ENCODE measurements at regions not wholly inside any gene's neighbourhood (a gene's known extent, or its start where the extent isn't known, plus 50 kb on each side); places are given as distances from the start of the nearest gene placed in this dataset.

- TF ChIP-seq, protein P1, sequence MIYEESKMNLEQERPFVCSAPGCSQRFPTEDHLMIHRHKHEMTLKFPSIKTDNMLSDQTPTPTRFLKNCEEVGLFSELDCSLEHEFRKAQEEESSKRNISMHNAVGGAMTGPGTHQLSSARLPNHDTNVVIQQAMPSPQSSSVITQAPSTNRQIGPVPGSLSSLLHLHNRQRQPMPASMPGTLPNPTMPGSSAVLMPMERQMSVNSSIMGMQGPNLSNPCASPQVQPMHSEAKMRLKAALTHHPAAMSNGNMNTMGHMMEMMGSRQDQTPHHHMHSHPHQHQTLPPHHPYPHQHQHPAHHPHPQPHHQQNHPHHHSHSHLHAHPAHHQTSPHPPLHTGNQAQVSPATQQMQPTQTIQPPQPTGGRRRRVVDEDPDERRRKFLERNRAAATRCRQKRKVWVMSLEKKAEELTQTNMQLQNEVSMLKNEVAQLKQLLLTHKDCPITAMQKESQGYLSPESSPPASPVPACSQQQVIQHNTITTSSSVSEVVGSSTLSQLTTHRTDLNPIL (CRISPR knock-in tag; IDR thresholded peaks at IDR 0.05; ENCODE audit: low read depth): no peak
- no peak for TF ChIP-seq ZNF8 (CRISPR knock-in tag; IDR thresholded peaks at IDR 0.05)
- no peak for TF ChIP-seq PPARA (CRISPR knock-in tag; IDR thresholded peaks at IDR 0.05; ENCODE audit: borderline replicate concordance)
- TF ChIP-seq, protein P2, sequence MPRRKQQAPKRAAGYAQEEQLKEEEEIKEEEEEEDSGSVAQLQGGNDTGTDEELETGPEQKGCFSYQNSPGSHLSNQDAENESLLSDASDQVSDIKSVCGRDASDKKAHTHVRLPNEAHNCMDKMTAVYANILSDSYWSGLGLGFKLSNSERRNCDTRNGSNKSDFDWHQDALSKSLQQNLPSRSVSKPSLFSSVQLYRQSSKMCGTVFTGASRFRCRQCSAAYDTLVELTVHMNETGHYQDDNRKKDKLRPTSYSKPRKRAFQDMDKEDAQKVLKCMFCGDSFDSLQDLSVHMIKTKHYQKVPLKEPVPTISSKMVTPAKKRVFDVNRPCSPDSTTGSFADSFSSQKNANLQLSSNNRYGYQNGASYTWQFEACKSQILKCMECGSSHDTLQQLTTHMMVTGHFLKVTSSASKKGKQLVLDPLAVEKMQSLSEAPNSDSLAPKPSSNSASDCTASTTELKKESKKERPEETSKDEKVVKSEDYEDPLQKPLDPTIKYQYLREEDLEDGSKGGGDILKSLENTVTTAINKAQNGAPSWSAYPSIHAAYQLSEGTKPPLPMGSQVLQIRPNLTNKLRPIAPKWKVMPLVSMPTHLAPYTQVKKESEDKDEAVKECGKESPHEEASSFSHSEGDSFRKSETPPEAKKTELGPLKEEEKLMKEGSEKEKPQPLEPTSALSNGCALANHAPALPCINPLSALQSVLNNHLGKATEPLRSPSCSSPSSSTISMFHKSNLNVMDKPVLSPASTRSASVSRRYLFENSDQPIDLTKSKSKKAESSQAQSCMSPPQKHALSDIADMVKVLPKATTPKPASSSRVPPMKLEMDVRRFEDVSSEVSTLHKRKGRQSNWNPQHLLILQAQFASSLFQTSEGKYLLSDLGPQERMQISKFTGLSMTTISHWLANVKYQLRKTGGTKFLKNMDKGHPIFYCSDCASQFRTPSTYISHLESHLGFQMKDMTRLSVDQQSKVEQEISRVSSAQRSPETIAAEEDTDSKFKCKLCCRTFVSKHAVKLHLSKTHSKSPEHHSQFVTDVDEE (CRISPR knock-in tag; IDR thresholded peaks at IDR 0.05): no peak
- TF ChIP-seq PATZ1 (CRISPR knock-in tag; IDR thresholded peaks at IDR 0.05; ENCODE audit: borderline replicate concordance): no peak
- no peak for TF ChIP-seq SNAI2 (CRISPR knock-in tag; IDR thresholded peaks at IDR 0.05)
- no peak for TF ChIP-seq ARNTL (CRISPR knock-in tag; IDR thresholded peaks at IDR 0.05; ENCODE audit: borderline replicate concordance, low read depth)
- no peak for TF ChIP-seq ZFP3 (CRISPR knock-in tag; IDR thresholded peaks at IDR 0.05)
- TF ChIP-seq GLIS3 (CRISPR knock-in tag; IDR thresholded peaks at IDR 0.05): no peak
These were observed 929.9 kb downstream of the BRD1 start for GRCh38 chr22:48897645-48898370.

All from SK-N-SH treated with all-trans-retinoic acid at 6 μM for 48 hours (cell line).